Heart left ventricle (tissue), 13 donors: ENCODE measurements at regions not wholly inside any gene's neighbourhood (a gene's known extent, or its start where the extent isn't known, plus 50 kb on each side); places are given as distances from the start of the nearest gene placed in this dataset.

ENCODE experiments used
- POLR2A ChIP-seq, 2 donors: fragments of 450-650 bp; IDR thresholded peaks; one replicate each; pipeline ENCODE4 v1.6.1; 2017; ENCODE audit warnings: antibody characterized with exemption in 2 of 2, mild to moderate bottlenecking in 2 of 2, moderate library complexity in 2 of 2
- TF ChIP-seq, protein P1 (sequence below), 12 donors: fragments of 200-600 bp; sonication (generic) in 4 of 12; IDR thresholded peaks; one replicate each; pipeline versions ENCODE4 v1.5.0 to v1.8.0; 2018 to 2022; ENCODE audit warnings: antibody characterized with exemption in 12 of 12, mild to moderate bottlenecking in 5 of 12
- donor health status: ischemic (EF 13 %, LVEDD 7.1; RV severe dilation, severe dysfunction).
- donor health status: DM: no; HTN: yes; CAD: no.
- donor health status: DM: no; HTN: no; CAD: no.
- donor health status: ischemic (EF 25% LVEDD 6.9; RV normal size, moderate dysfunction).
- donor health status: ischemic (EF 25% LVEDD 5.7; RV mildly dilated, moderate dysfunction).
- donor health status: ischemic (EF 35%, LVEDD 5.7; RV mildly dilated, moderate dysfunction).
- donor health status: nonischemic (EF 11% LVEDD 7.7; RV severe dilation, severe dysfunction).
- donor health status: DM: yes; HTN: yes; CAD: no.
- donor health status: PGD.
- donor health status: ischemic (EF 29% LVEDD 5.4; RV normal size, mild dysfunction).
- donor health status: nonischemic (EF 23%, LVEDD 6.1; RV moderate dilation, normal function).

DNA sequence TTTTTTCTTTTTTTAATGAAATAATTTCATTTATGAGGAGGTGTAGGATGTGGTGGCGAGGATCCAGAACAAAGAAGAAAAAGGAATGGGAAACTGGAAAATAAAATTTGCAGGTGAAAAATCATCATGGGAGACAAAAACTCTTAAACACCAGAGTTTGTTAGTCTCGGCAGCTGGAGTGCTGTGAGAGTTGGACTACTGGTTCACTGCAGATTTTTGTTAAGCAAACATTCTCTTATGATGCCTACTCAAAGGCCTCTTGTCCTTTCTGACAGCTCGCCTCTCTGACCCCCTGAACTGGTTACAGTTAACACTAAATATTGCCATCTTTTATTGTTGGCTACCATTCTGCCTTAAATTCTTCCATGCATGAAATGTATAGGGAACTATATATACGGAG lies 152.4 kb upstream of the DPH6 start:
- TF ChIP-seq, protein P1, sequence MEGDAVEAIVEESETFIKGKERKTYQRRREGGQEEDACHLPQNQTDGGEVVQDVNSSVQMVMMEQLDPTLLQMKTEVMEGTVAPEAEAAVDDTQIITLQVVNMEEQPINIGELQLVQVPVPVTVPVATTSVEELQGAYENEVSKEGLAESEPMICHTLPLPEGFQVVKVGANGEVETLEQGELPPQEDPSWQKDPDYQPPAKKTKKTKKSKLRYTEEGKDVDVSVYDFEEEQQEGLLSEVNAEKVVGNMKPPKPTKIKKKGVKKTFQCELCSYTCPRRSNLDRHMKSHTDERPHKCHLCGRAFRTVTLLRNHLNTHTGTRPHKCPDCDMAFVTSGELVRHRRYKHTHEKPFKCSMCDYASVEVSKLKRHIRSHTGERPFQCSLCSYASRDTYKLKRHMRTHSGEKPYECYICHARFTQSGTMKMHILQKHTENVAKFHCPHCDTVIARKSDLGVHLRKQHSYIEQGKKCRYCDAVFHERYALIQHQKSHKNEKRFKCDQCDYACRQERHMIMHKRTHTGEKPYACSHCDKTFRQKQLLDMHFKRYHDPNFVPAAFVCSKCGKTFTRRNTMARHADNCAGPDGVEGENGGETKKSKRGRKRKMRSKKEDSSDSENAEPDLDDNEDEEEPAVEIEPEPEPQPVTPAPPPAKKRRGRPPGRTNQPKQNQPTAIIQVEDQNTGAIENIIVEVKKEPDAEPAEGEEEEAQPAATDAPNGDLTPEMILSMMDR (IDR thresholded peaks at IDR 0.05), result no peak
- TF ChIP-seq POLR2A (IDR thresholded peaks at IDR 0.05), result no peak
